H1 (cell line): ENCODE measurements at regions not wholly inside any gene's neighbourhood (a gene's known extent, or its start where the extent isn't known, plus 50 kb on each side); places are given as distances from the start of the nearest gene placed in this dataset.

Source experiments
- CEBPB ChIP-seq: IDR thresholded peaks from 2 replicates; pipeline ENCODE4 v1.6.1; 2012; ENCODE audit warnings: low read depth, low read length
- EZH2 ChIP-seq: fragments of 200-600 bp; sonication (generic); IDR thresholded peaks from 2 replicates; pipeline ENCODE4 v1.7.1; 2012; ENCODE audit warnings: low read depth, mild to moderate bottlenecking, moderate library complexity, low read length, inconsistent platforms; ENCODE audit not compliant: severe bottlenecking
- PHF8 ChIP-seq: fragments of 200-600 bp; sonication (generic); conservative IDR thresholded peaks from 2 replicates; pipeline ENCODE4 v1.7.1; 2012; ENCODE audit warnings: low read depth, mild to moderate bottlenecking, inconsistent platforms, low read length, moderate library complexity
- TF ChIP-seq, protein P1 (sequence below): IDR thresholded peaks from 2 replicates; pipeline ENCODE4 v1.6.1; 2011; ENCODE audit warnings: low read depth, mild to moderate bottlenecking, low read length; ENCODE audit not compliant: insufficient read depth

DNA sequence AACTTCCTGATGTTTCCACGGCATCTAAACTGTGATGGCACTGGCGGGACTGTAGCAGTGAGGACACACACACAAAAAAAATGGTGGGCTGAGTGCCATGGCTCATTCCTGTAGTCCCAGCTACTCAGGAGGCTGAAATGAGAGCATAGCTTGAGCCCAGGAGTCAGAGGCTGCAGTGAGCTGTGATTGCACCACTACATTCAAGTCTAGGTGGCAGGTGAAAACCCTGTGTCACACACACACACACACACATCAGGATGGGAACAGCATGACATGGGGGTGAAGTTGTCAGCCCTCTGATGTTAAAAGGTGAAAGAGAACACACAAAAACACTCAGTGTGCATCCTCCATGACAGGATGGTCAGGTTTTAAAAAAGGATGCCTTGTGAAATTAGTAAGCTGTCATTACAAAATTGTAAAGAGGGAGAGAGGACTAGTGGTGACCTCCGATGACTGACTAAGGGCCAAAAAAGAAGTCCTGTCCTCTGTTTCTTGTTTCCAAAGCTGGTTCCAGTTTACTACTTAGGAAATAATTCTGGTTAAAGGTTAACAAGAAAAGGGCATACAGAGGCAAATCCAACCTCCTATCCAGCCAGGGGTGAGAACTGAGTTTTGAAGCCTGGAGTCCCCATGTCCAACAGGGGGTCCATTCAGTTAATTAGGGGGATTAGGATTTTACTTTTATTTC, 1600.4 kb downstream of the NLGN4Y start (continued):
- TF ChIP-seq, protein P1, sequence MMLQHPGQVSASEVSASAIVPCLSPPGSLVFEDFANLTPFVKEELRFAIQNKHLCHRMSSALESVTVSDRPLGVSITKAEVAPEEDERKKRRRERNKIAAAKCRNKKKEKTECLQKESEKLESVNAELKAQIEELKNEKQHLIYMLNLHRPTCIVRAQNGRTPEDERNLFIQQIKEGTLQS = no peak
- TF ChIP-seq CEBPB = no peak
- no peak for TF ChIP-seq PHF8
- TF ChIP-seq EZH2 = no peak
- TF ChIP-seq, all 59 proteins: peak for 0
